ENCODE measurements at regions not wholly inside any gene's neighbourhood (a gene's known extent, or its start where the extent isn't known, plus 50 kb on each side); places are given as distances from the start of the nearest gene placed in this dataset.

GRCh38 chr2:236922061-236922460 is 163.6 kb upstream of the COPS8 start:
- TF ChIP-seq REST (IDR thresholded peaks at IDR 0.05; ENCODE audit: borderline replicate concordance) (no peak), CTCF (IDR thresholded peaks at IDR 0.05; ENCODE audit: poor library complexity, severe bottlenecking) (no peak)

All from neural cell (in vitro differentiated cells).